GM18868 (cell line): ENCODE measurements at regions not wholly inside any gene's neighbourhood (a gene's known extent, or its start where the extent isn't known, plus 50 kb on each side); places are given as distances from the start of the nearest gene placed in this dataset.
"Not testable (repeated sequence)": the region's sequence is repeated elsewhere in the genome, so short reads cannot be mapped to it uniquely, and the experiment has no call there.

Experiments used
- ATAC-seq: cut with Tn5 transposase; IDR thresholded peaks from one replicate; pipeline ENCODE4 v1.9.1; 2021; ENCODE audit warnings: mild to moderate bottlenecking, moderate library complexity; ENCODE audit not compliant: unreplicated experiment

DNA sequence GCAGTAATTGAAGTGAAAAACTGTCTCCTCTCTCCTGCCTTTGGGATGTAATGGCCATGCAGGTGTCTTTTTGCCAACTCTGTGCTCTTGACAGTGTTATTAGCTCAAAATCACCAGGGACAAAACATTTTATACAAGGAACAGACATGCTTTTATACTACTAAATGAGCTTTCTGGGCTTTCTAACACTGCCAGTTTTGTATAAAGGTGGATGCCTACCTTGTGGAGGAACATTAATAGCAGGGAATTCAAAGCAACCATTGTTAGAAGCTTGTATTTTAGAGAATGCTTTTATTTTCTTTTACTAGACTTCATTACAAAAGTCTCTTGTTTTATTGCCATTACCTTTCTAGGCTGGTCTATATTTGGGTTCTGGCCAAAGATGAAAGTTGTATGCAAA, 54.7 kb upstream of the ARSJ start:
- no peak for ATAC-seq

DNA sequence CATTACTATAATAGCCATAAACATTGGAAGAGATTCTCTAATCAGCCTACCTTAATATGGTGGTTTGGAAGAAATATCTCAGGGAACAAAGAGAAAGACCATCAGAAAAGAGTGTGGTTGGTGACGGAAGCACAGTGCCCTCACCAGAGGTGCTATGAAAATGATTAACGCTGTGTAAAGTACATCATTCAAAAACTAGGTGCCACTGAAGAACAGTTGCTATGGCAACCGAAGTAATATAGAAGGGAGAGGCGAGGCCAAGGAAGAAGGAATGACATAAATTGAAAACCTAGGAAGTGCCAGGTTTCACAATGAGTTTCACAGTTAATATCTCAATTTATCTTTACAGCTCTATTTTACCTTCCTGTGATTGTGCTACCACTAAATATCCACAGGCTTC, 57.0 kb upstream of the ARSJ start:
- no peak for ATAC-seq

DNA sequence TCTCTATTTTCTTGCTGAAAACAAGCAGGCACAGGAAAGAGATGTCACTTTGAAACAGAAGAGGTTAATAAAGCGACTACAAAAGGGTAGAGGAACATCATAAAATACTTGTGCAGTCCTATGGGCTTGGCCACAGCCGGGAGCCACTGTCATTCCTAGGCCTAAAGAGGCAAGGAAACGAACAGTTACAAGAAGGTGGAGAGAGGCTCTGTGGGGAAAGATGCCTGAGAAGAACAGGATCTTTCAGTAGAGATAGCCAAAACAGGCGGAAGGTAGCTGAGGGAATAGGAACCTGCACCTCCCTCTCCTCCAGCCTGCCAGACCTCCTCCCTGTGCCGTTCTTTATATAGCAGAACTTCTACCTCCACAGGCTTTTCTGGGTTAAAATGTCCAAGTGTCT, 57.4 kb upstream of the ARSJ start:
- ATAC-seq: no peak

DNA sequence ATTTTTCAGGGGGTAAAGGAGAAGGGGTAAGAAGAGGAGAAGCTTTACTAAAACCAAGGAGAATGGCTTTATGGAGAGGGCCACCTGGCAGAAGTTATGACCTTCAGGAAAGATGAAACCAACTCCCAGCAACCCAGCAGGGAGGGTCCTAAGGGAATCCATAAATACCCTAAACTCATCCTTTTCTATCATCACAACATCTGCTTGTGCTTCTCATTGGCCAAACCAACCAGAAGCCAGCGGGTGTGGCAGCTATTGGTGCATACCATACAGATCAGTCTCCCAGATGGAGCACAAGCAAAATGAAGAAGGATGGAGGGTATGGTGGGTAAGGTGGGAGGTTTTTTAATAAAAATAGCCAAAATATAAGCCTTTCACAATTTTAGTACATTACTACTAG, 58.5 kb upstream of the ARSJ start:
- ATAC-seq: no peak

DNA sequence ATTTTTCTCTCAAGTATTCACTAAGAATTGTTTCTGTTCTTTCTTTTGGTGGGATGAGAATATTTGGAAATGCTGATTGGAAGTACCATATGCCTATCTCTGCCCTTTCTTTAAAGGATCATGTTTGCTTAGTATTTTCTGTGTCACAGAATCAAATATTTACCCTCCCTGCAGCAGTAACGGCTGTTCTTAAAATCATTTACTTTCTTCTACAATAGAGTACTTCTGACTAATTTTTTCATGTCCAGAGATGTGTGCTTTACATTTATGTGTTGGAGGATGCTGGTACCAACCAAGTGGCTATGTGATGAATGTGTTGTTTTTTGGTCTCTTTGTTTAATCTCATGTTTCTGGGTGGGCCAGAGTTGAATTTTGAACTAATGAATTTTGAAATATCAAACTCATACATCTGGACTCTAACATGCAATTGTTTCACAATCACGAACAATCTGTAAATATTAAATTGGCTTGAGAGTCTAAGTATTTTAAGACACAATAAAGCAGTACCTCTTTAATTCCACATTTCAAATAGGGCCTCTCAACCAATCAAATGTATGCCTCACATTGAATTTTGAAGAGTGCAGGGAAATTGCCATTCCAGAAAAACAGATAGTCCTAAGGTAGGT, 59.4 kb upstream of the ARSJ start:
- no peak for ATAC-seq

DNA sequence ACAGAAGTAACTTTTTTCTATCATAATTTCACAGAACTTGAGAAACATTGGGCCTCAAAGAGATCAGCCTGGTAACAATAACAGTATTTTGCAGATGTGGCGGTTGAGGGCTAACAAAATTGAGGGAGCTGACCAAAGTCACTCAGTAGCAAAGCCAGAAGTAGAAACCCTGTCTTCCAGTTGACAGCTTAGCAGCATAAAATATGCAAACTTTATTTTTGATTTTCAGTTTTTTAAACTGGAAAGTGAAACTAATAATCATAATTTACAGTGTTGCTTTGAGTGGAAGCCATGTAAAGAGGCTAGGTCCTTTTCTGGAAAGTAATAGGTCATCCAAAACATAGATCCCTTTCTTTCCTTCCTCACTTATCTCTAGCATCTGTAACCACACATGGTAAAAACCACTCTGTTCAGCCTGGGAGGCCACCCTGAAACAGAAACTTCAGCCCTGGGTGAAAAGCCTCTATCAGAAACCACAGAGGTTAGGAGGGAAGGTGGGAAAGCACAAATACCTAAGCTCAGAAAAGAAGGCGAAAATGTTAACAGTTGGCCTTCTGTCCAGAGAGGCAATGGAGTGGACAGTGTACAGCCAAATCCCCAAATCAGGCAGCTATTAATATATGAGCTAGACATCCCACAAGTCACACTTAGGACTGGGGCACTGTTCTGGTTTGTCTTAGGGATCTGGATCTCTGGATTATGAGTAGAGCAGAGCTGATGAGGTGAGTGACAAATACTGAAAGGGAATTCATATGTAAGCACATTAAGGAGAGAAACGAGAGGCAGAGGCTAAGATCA, 61.1 kb upstream of the ARSJ start:
- ATAC-seq: peak; percentile 48

DNA sequence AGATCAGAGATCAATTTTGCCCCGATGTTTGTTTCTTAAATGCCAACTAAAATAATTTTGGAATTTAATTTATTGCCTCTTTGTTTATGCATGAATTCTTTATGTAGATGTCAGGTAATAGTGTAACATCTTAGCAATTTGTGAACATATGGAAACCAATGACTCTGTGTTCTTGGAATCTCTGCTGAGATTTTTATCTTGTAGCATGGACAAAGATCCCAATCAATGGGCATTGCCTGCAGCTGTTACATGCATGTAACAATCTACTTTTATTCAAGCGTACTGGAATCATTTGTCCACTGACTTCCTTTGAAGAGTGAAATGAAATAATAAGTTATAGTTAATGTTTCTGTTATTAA, 61.6 kb upstream of the ARSJ start:
- ATAC-seq: no peak

DNA sequence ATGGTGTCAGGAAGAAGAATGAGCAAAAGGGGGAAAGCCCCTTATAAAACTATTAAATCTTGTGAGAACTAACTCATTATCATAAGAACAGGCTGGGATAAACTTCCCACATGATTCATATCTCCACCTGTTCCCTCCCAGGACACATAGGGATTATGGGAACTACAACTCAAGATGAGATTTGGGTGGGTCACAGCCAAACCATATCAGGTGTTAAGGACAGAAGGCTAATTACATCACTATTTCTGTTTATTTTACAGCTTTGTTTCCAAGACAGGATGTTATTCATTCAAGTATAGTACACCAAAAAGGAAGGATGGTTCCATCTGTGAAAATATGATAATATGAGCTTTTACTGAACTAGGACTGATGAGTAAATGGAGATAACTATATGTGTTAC, 63.7 kb upstream of the ARSJ start:
- no peak for ATAC-seq

DNA sequence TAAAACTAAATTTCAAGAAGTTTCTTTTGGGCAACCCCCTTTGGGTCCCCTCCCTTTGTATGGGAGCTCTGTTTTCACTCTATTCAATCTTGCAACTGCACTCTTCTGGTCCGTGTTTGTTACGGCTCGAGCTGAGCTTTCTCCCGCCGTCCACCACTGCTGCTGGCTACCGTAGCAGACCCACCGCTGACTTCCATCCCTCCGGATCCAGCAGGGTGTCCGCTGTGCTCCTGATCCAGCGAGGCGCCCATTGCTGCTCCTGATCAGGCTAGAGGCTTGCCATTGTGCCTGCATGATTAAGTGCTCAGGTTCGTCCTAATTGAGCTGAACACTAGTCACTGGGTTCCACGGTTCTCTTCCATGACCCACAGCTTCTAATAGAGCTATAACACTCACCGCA, 64.9 kb upstream of the ARSJ start:
- not testable (repeated sequence) for ATAC-seq

DNA sequence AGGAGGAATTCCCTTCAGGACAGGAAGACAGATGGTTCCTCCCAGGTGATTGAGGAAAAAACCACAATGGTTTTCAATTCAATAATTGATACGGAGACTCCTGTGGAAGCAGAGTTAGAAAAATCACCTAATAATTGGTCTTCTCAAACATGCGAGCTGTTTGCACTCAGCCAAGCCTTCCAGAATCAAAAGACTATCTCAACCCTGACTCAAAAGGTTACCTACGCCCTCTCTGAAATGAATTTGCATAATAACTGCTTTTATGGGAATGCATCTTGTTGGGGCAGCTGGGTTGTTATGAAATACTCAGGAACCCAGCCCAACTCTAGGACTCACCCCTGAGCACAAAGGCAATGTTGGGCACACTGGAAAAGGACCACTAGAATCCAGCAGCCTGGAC, 66.9 kb upstream of the ARSJ start:
- ATAC-seq: no peak

DNA sequence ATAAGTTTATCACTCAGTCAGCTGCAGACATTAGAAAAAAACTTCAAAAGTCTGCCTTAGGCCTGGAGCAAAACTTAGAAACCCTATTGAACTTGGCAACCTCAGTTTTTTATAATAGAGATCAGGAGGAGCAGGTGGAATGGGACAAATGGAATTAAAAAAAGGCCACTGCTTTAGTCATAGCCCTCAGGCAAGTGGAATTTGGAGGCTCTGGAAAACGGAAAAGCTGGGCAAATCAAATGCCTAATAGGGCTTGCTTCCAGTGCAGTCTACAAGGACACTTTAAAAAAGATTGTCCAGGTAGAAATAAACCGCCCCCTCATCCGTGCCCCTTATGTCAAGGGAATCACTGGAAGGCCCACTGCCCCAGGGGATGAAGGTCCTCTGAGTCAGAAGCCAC, 68.7 kb upstream of the ARSJ start:
- ATAC-seq: not testable (repeated sequence)

DNA sequence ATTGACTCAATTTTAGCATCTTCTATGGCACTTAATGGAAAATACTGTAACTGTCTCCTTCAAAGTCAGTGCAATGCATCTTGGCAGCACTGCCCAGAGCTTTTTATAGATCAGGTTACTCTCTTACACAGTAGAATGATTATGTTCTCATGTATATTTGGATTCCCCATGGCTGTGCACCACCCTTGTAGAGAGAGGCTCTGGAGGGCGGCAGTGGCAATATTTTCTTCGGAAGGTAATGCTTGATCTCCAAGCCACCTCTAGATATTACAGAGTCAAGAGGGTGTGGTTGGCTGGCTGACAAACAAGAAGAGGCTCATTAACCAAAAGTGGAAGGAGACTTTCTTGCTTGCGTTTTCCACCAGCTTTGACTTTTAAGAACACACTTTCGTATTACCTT, 72.8 kb upstream of the ARSJ start:
- no peak for ATAC-seq

DNA sequence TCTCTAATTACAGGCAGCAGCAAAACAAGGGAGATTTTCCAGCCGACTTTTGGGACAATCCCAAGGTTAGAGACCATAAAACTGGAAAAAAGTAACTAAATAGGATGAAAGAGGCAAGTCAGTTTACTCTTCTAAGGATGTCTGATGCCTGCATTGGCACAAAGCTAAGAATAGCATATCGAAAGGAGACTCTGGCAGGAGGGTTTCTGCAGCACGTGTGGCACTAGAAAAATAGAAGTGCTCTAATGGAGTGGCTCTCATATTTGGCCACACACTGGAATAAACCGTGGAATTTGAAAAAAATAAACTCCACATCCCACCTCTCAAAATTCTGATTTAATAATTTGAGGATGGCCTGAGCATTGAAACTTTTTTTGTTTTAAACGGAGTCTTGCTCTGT, 77.2 kb upstream of the ARSJ start:
- no peak for ATAC-seq

DNA sequence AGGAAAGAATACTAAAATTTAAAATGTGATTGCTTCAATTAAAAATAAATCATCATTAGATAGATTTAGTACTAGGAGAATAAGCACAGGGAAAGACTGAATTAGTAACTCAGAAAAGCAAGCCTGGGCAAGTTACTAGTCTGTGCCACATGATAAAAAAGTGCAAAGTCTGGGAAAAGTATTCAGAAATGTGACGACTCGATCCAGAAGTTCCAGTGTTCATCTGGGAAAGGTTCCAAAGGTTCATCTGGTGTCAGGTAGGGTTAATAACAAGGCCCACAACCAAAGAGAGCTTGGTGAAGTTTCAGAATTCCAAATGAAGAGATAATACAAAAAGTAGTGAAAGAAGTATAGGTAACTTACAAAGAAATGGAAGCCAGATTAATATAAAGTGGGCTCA, 78.3 kb upstream of the ARSJ start:
- no peak for ATAC-seq

DNA sequence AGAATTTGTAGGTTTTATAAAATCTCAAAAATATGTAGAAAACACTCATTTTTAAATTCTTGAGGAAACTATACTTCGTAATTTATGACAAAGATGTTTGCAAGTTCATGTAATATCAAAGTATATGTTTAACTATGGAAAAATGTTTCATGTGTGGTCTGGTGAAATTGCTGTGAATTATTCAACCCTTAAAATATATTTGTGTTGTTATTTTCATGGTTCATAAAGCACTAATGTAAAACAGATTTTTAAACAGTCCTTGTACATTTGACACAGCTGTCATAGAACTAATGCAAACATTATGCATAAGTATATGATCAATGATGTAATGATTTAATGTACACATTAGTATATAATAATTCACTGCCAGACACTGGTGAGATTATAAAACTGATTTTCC, 83.1 kb upstream of the ARSJ start:
- no peak for ATAC-seq

DNA sequence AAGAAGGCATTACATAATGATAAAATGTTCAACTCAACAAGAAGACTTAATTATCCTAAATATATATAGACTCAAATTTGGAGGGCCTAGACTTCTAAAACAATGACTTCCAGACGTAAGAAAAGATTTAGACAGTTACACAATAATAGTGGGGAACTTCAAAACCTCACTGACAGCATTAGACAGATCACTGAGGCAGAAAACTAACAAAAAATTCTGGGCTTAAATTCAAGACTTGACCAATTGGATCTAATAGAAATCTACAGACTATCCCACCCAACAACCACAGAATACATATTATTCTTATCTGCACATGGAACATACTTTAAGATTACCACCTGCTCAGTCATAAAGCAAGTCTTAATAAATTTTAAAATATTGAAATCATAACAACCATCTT, 93.3 kb upstream of the ARSJ start:
- ATAC-seq: no peak

DNA sequence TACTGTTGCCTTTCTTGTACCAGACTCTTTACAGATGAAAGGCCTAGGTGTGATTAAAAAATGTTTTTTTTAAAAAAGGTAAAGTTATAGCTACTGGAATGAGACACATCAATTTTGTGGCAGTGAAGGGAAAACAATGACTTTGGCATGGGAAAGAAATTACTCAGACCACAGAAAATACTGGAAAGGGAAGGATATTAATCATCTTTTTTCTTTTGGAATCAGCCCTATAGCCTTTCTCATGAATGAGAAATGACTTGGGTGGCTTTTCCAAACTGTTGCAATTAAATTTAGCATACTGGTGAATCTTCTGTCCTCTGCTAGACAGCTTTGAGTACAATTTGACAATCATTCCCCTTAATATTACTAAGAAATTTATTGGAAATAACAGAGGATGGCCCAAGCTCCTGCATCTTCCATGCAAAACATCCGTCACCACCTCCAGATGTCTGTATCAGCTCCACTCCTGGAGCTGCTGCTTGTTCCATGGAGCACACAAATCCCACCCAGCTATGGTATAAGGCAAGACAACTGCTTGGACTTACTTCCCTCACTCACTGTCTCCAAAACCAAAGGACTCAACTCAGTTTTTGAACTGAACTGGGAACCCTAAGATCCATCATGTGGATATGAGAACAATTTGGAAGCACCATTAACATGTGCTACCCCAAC, 97.6 kb upstream of the ARSJ start:
- no peak for ATAC-seq

DNA sequence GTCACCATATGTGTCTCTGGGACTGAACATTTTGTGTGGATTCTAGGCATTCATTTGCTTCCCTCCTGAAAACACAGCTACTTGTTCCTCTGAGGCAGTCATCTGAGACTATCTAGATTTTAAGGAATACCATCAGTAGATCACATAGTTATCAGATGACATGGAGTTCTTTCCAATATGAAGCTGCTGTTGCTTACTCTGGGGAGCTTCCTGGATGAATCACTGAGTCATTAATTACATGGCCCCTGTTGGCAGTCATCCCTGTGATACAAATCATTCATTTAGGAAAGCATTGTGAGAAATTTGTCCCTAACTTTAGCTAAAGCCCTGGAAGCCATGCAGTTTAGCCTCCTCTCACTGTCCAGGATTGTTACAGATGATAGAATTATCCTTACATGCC, 98.2 kb upstream of the ARSJ start:
- ATAC-seq: no peak

DNA sequence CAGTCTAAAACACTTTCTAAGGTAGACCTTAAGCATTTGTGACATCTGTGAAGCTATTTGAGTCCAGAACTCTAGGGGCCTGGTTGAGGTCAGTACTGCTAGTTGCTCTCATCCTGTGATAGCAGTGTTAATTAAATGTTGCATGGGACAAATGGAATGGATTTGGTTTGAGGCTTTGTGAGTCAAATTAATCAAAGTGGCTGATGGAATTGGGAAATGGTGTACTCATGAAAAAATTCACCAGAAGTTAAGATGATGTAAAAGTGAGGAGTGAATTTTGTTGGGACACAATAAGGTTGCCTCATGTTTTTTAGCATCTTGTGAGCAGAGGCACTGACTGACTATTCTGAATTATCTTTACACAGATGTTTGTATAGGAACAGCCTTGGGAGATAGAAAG, 99.2 kb upstream of the ARSJ start:
- ATAC-seq: no peak

DNA sequence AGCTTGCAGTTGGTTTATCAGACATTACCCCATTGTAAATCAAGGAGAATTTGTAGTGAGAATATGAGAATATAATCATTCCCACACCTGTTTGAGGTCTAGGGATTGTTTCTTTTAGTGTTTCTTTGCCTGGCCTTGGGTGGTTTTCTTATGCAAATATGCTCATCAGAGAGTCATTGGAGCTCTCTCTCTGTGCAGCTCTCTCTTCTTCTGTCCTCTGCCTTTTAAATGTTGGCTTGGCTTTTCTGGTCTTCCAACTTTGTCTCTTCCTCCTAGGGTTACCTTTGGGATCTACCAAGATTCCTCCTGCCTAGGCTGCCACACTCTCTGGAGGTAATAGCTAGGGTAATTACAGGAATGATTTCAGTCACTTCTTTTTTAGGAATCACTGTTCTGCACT, 102.3 kb upstream of the ARSJ start:
- ATAC-seq: no peak

DNA sequence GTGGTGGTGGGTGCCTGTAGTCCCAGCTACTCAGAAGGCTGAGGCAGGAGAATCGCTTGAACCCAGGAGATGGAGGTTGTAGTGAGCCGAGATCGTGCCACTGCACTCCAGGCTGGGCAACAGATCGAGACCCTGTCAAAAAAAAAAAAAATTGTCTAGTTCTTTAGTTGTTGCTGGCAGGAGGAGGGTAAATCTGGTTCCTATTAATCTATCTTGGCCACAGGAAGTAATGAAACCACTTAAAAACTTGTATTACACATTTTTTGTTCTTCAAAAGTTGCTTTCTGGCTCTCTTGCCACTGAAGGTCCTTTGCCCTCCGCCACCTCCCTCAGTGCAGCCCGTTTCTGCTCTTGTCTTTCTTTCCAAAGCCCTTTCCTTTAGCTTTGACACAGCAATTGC, 102.9 kb upstream of the ARSJ start:
- ATAC-seq: no peak

DNA sequence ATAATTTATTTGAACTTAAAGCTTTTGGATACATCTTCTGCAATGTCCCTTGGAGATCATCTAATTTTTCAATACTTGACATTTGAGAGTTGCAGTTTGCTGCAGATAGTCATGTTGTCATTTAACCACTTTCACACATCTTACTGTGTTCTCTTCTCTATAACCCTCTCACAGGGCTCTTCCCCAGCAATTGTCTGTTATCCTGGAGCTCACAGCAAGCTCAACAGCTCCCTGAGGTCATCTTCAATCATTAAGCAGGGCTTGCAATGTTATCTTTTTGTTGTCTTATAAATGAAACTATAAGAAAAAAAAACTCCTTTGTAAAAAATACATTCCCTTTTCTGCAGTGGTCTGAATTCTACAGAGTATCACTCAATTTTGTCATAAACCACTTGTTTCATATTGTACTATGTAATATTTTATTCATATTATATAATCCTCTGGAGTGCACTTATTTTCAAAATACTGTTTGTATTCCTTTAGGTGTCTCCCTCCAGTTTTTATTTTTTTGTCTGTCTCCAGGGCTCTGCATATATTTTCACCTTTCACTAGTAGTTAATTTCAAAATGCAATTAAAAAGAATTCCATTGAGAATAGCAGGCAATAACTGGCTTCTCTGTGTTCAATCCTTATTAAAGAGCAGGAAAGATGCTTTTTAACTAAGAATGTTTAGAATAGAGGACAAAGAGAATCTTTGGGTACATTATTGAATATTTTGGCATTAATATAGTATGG, 106.3 kb upstream of the ARSJ start:
- ATAC-seq: no peak
